ENCODE measurements at regions not wholly inside any gene's neighbourhood (a gene's known extent, or its start where the extent isn't known, plus 50 kb on each side); places are given as distances from the start of the nearest gene placed in this dataset.

DNA sequence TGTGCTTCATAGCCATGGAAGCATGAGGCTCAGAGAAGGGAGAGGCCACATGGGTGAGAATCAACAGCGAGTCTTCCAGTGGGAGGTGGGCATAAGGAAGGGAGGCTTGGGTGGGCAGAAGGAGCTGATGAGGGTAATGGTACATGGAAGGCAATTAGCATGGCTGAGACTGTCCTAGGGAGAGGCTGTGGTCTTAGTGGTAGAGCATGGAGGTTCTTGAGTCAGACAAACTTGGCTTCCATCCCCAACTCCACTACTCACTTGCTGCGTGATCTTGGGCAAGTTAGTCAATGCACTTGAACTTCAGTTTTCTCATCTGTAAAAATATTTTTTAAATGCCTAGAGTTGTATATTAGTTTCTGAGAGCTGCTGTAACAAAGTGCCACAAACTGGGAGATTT, 227.2 kb upstream of the E2F8 start:
- intact Hi-C loops (cut with DNase I): no loop called here
- no peaks in the 10 kb centered on the region for H3K4me1 ChIP-seq
- H3K27ac ChIP-seq: no peak overlapping the region
- H3K36me3 ChIP-seq (ENCODE audit: insufficient read depth in 1 of 2, low read depth in 1 of 2): no peaks in the 10 kb centered on the region
- no peaks in the 10 kb centered on the region for H3K9me3 ChIP-seq
- no peak overlapping the region for H3K4me3 ChIP-seq
- DNase-seq: no peak
- TF ChIP-seq, protein P1, sequence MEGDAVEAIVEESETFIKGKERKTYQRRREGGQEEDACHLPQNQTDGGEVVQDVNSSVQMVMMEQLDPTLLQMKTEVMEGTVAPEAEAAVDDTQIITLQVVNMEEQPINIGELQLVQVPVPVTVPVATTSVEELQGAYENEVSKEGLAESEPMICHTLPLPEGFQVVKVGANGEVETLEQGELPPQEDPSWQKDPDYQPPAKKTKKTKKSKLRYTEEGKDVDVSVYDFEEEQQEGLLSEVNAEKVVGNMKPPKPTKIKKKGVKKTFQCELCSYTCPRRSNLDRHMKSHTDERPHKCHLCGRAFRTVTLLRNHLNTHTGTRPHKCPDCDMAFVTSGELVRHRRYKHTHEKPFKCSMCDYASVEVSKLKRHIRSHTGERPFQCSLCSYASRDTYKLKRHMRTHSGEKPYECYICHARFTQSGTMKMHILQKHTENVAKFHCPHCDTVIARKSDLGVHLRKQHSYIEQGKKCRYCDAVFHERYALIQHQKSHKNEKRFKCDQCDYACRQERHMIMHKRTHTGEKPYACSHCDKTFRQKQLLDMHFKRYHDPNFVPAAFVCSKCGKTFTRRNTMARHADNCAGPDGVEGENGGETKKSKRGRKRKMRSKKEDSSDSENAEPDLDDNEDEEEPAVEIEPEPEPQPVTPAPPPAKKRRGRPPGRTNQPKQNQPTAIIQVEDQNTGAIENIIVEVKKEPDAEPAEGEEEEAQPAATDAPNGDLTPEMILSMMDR (IDR thresholded peaks at IDR 0.05): no peak
- 61 to 86% (median 81%) methylated on average over 2 of the region's 2 CpGs for WGBS, 3 donors
- ATAC-seq: no peak
- H3K27me3 ChIP-seq (ENCODE audit: insufficient read depth in 3 of 3, low read length in 2 of 3): no peaks in the 10 kb centered on the region

DNA sequence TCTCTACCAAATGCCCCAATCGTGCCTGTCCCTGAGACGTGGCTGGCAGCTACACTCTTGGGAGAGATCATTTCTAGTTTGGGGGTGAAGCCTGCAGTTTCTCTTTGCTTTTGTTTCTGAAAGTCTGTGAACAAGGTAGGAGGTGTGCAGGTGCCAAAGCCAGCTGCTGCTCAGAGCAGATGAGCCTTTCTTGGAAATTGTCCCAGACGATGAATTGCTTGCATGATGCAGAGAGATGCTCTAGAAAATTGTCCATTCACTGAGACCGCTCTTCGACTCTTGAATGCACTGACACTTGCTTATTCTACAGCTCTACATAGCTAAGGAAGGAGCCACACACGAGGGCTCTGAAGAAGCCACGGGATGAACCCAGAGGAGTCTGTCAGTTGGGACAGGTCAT, 225.6 kb upstream of the E2F8 start:
- ATAC-seq (no peak), DNase-seq (no peak)
- Histone ChIP-seq H3K4me3 (no peak overlapping the region), H3K36me3 (ENCODE audit: insufficient read depth in 1 of 2, low read depth in 1 of 2) (no peaks in the 10 kb centered on the region), H3K27me3 (ENCODE audit: insufficient read depth in 3 of 3, low read length in 2 of 3) (no peaks in the 10 kb centered on the region), H3K9me3 (no peaks in the 10 kb centered on the region), H3K4me1 (no peaks in the 10 kb centered on the region), H3K27ac (no peak overlapping the region)
- TF ChIP-seq, protein P1 (IDR thresholded peaks at IDR 0.05): no peak
- intact Hi-C loops (cut with DNase I): no loop called here
- WGBS, 3 donors: 50 to 62% (median 60%) methylated on average over 7 of the region's 7 CpGs

DNA sequence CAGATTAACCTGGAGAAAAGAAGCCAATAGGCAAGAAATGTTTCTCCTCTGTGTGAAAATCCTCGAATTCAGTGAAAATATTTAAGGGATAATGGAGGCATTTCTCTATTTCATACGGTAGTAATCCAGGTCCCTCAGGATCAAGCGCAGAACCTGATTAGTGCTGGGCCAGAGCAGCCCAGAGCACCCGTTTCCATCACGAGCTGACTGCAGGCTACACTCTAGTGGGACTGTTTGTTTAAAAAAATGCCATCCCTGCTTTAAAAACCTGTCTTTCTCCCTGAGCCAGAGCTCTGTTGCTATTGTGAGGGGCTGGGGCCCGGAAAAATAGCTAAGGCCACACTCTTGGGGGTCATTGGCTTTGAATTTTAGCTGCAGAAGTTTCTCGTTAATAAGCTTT, 223.2 kb upstream of the E2F8 start:
- Histone ChIP-seq H3K4me1 (no peaks in the 10 kb centered on the region), H3K9me3 (no peaks in the 10 kb centered on the region), H3K4me3 (no peak overlapping the region), H3K36me3 (ENCODE audit: insufficient read depth in 1 of 2, low read depth in 1 of 2) (no peaks in the 10 kb centered on the region), H3K27me3 (ENCODE audit: insufficient read depth in 3 of 3, low read length in 2 of 3) (peaks cover 0 to 4% (median 0%) of the 10 kb centered on the region in 3 donors), H3K27ac (no peak overlapping the region)
- ATAC-seq (no peak), DNase-seq (no peak)
- TF ChIP-seq, protein P1 (IDR thresholded peaks at IDR 0.05): no peak
- intact Hi-C loops (cut with DNase I): no loop called here
- 87 to 92% (median 90%) methylated on average over 7 of the region's 7 CpGs for WGBS, 3 donors

DNA sequence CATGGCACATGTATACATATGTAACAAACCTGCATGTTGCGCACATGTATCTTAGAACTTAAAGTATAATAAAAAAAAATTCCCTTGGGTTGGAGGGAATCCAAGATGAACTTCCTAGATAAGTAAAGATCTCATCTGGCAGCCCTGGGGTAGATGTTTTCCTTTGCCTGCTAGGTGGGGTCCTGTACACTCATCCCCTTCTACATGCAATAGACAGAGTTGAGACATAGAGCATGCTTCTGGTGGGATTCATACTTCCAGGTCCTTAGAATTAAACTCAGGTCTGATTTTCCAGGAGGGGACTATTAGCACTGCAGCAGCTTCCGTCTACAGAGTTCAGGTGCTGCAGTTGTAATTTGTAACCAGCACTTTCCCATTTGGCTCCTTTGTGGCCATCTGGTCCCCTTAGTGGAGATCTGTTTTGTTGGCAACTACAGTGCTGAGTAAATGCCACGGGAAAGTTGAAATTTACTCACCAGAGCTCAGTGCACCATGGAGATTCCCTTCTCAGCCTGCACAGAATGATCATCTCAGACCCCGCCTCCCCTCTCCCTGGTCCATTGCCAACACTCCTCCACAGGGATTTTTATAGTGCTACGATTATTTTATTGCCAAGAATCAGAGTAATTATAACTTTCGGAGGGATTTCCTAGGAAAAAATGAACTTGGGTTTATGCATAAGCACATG, 220.1 kb upstream of the E2F8 start:
- intact Hi-C loops (cut with DNase I): no loop called here
- ATAC-seq (no peak), DNase-seq (no peak)
- H3K36me3 ChIP-seq (ENCODE audit: insufficient read depth in 1 of 2, low read depth in 1 of 2): no peaks in the 10 kb centered on the region
- H3K27me3 ChIP-seq (ENCODE audit: insufficient read depth in 3 of 3, low read length in 2 of 3): peaks cover 0 to 4% (median 0%) of the 10 kb centered on the region in 3 donors
- TF ChIP-seq, protein P1 (IDR thresholded peaks at IDR 0.05): no peak
- no peak overlapping the region for H3K27ac ChIP-seq
- H3K9me3 ChIP-seq: no peaks in the 10 kb centered on the region
- WGBS, 3 donors: 24 to 27% (median 26%) methylated on average over 6 of the region's 6 CpGs
- H3K4me1 ChIP-seq: no peaks in the 10 kb centered on the region
- no peak overlapping the region for H3K4me3 ChIP-seq

DNA sequence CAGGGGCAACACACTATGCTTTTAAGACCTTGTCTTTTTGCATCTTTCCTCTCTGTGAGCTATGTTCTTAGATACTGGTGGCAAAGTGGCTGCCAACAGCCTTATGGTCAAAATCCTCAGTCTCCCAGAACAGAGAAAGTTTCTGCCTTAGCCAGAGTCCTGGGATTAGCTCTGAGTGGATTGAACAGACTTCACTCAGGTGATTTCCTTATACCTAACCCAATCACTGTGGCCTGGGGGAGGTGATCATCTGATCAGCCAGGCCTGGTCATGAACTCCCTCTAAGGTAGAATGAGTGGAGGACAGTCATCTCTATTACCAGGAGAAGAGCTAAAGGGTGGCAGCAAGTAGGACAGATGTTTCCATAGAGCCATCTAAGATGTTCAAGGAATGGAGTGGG, 218.5 kb upstream of the E2F8 start:
- DNase-seq (no peak), ATAC-seq (no peak)
- Histone ChIP-seq H3K4me1 (no peaks in the 10 kb centered on the region), H3K4me3 (no peak overlapping the region), H3K27ac (no peak overlapping the region), H3K36me3 (ENCODE audit: insufficient read depth in 1 of 2, low read depth in 1 of 2) (no peaks in the 10 kb centered on the region), H3K27me3 (ENCODE audit: insufficient read depth in 3 of 3, low read length in 2 of 3) (peaks cover 0 to 4% (median 0%) of the 10 kb centered on the region in 3 donors), H3K9me3 (no peaks in the 10 kb centered on the region)
- intact Hi-C loops (cut with DNase I): no loop called here
- TF ChIP-seq, protein P1 (IDR thresholded peaks at IDR 0.05): no peak
